ENCODE measurements at regions not wholly inside any gene's neighbourhood (a gene's known extent, or its start where the extent isn't known, plus 50 kb on each side); places are given as distances from the start of the nearest gene placed in this dataset.
"Not testable (repeated sequence)": the region's sequence is repeated elsewhere in the genome, so short reads cannot be mapped to it uniquely, and the experiment has no call there.

GRCh38 chr3:80649170-80649569 lies 881.4 kb upstream of the ROBO1 start:
- TF ChIP-seq CTCF (conservative IDR thresholded peaks at IDR 0.05): no peak

GRCh38 chr3:80643421-80643820 lies 875.6 kb upstream of the ROBO1 start:
- no peak overlapping the region for H3K27ac ChIP-seq
- TF ChIP-seq CTCF (conservative IDR thresholded peaks at IDR 0.05): no peak

More at GRCh38 chr3:80649170-80649569, 881.4 kb upstream of the ROBO1 start:
- no peak overlapping the region for H3K27ac ChIP-seq

GRCh38 chr3:80618295-80619256 lies 850.8 kb upstream of the ROBO1 start:
- TF ChIP-seq CTCF (conservative IDR thresholded peaks at IDR 0.05): no peak

GRCh38 chr3:80612366-80612765 lies 844.6 kb upstream of the ROBO1 start:
- TF ChIP-seq CTCF (conservative IDR thresholded peaks at IDR 0.05): no peak

More at GRCh38 chr3:80618295-80619256, 850.8 kb upstream of the ROBO1 start:
- H3K27ac ChIP-seq: no peak overlapping the region

GRCh38 chr3:80608072-80608471 lies 840.3 kb upstream of the ROBO1 start:
- not testable (repeated sequence) for H3K27ac ChIP-seq

More at GRCh38 chr3:80612366-80612765, 844.6 kb upstream of the ROBO1 start:
- no peak overlapping the region for H3K27ac ChIP-seq

- H3K27ac ChIP-seq: no peak overlapping the region
- peak; percentile 31 for TF ChIP-seq CTCF (conservative IDR thresholded peaks at IDR 0.05)
Observed at GRCh38 chr3:80606073-80606472, 838.3 kb upstream of the ROBO1 start.

GRCh38 chr3:80601479-80601878 lies 833.7 kb upstream of the ROBO1 start:
- TF ChIP-seq CTCF (conservative IDR thresholded peaks at IDR 0.05): no peak
- H3K27ac ChIP-seq: no peak overlapping the region

GRCh38 chr3:80592792-80593191 lies 825.0 kb upstream of the ROBO1 start:
- H3K27ac ChIP-seq: no peak overlapping the region
- TF ChIP-seq CTCF (conservative IDR thresholded peaks at IDR 0.05): no peak
